ENCODE measurements at regions not wholly inside any gene's neighbourhood (a gene's known extent, or its start where the extent isn't known, plus 50 kb on each side); places are given as distances from the start of the nearest gene placed in this dataset.

DNA sequence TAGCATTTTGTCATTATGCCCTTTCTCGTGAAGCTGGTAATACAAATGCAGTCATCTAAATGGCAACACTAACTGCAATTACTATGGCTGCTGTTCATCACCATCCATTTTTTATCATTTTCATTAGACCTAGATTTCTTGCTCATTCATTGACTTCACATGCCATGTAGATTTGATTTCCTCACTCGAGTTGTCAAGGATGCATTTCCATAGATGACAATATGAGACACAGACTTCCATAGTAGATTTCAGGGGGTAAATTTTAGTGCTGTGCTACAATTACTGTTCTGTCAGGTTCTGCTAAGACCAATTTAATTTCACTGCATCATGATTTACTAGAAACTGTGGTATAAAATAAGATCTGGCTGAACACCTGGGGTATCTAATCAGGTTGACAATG, 589.2 kb downstream of the SEMA5A start:
- TF ChIP-seq, protein P1, sequence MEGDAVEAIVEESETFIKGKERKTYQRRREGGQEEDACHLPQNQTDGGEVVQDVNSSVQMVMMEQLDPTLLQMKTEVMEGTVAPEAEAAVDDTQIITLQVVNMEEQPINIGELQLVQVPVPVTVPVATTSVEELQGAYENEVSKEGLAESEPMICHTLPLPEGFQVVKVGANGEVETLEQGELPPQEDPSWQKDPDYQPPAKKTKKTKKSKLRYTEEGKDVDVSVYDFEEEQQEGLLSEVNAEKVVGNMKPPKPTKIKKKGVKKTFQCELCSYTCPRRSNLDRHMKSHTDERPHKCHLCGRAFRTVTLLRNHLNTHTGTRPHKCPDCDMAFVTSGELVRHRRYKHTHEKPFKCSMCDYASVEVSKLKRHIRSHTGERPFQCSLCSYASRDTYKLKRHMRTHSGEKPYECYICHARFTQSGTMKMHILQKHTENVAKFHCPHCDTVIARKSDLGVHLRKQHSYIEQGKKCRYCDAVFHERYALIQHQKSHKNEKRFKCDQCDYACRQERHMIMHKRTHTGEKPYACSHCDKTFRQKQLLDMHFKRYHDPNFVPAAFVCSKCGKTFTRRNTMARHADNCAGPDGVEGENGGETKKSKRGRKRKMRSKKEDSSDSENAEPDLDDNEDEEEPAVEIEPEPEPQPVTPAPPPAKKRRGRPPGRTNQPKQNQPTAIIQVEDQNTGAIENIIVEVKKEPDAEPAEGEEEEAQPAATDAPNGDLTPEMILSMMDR (conservative IDR thresholded peaks at IDR 0.05; ENCODE audit: control insufficient read depth, insufficient read depth, low read depth, low read length), result no peak
- no peak for DNase-seq (ENCODE audit: low read depth)

DNA sequence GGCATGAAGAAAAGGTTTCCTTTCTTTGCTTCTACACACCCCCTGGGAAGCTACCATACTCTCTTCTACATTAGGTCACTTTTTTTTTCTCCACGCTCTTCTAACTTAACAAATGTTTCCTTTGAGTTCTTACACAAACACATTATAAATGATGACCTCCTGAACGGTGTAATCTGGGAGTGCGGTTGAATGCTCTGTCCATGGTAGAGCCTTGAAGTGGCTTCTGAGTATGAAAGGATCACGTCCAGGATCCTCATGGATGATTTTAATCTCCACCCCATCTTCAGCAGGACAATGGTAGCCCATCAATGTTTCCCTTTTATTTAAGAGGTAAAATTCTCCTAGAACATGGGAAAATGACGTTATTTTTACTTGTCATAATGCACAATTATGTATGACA, 587.3 kb downstream of the SEMA5A start:
- no peak for DNase-seq (ENCODE audit: low read depth)
- TF ChIP-seq, protein P1 (conservative IDR thresholded peaks at IDR 0.05; ENCODE audit: control insufficient read depth, insufficient read depth, low read depth, low read length), result no peak
- H3K4me3 ChIP-seq (ENCODE audit: control insufficient read depth, low read depth, low read length), result no peak overlapping the region

More for the DNA sequence above, 589.2 kb downstream of the SEMA5A start:
- no peak overlapping the region for H3K4me3 ChIP-seq (ENCODE audit: control insufficient read depth, low read depth, low read length)

DNA sequence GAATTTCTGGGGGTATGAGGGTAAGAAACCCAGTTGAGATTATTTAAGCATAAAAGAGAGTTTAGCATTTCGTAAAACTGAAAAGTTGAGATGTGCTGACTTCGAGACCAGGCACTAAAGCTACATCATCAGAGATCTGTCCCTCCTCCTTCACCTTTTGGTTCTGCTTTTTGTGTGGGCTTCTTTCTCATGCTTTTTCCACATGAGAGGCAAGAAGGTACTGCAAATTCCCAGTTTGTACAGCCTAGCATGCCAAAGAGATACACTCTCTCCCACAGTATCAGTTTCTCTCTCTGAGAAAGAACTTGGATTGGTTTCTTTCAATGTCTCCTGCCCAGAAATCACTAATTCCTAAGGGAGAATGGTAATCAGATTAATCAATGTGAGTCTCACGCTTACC, 584.7 kb downstream of the SEMA5A start:
- no peak for DNase-seq (ENCODE audit: low read depth)
- TF ChIP-seq, protein P1 (conservative IDR thresholded peaks at IDR 0.05; ENCODE audit: control insufficient read depth, insufficient read depth, low read depth, low read length), result no peak
- no peak overlapping the region for H3K4me3 ChIP-seq (ENCODE audit: control insufficient read depth, low read depth, low read length)

DNA sequence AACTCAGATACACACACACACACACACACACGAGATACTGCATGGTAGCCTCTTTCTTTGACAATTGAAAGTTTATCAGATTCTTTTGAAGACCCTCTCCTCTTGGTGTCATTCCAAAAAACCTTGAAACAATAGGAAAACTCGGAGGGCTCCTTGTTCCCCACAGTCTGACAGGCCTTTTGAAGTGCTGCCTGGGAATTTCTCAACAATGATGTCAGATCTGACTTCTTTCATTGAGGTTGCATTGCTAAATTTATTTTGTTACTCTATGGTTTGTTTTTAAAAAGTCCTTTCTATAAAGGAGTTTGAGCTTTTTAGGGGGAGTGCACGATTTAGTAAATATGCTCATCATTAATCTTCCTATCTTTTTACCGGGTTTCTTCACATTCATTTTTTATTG, 583.9 kb downstream of the SEMA5A start:
- peak; percentile 38 for DNase-seq (ENCODE audit: low read depth)
- TF ChIP-seq, protein P1 (conservative IDR thresholded peaks at IDR 0.05; ENCODE audit: control insufficient read depth, insufficient read depth, low read depth, low read length), result no peak
- H3K4me3 ChIP-seq (ENCODE audit: control insufficient read depth, low read depth, low read length), result no peak overlapping the region

DNA sequence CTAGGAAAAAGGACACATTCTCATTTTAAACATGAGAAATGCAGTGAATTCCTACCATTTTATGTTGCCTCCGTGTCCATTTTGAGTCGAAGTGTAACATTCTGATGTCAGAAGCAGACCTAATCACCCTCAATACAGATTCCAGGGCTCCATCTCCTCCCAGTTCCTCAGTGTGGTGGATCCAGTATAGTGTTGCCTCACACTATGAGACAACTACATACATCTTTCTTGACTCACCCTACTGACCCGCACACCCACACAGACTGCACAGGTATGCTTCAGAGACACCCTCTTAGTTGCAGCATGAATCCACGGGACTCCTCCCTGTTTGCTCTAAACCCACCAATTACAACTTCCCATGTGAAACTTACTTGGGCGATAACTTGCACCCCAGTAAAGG, 564.9 kb downstream of the SEMA5A start:
- H3K4me3 ChIP-seq (ENCODE audit: control insufficient read depth, low read depth, low read length), result no peak overlapping the region
- peak; percentile 29 for DNase-seq (ENCODE audit: low read depth)
- TF ChIP-seq, protein P1 (conservative IDR thresholded peaks at IDR 0.05; ENCODE audit: control insufficient read depth, insufficient read depth, low read depth, low read length), result no peak

DNA sequence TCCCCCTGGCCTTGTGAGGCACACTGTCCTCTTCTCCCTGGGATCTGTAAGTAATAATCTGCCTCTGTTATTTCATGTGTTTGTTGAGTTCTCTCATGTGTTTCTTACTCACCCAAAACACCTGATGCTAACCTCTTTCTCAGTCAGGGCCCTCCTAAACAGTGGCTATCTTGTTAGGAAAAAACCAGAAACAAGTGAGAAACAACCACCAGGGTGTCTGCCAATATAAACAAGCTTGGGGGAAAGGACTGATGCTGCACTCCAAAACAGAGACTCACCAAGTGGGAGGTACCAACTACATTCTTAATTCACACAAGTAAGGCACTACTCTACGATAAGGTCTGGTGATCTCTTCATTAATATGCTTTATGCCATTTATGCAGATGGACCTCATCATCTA, 564.4 kb downstream of the SEMA5A start:
- peak; percentile 58 for DNase-seq (ENCODE audit: low read depth)
- TF ChIP-seq, protein P1 (conservative IDR thresholded peaks at IDR 0.05; ENCODE audit: control insufficient read depth, insufficient read depth, low read depth, low read length), result no peak
- no peak overlapping the region for H3K4me3 ChIP-seq (ENCODE audit: control insufficient read depth, low read depth, low read length)

DNA sequence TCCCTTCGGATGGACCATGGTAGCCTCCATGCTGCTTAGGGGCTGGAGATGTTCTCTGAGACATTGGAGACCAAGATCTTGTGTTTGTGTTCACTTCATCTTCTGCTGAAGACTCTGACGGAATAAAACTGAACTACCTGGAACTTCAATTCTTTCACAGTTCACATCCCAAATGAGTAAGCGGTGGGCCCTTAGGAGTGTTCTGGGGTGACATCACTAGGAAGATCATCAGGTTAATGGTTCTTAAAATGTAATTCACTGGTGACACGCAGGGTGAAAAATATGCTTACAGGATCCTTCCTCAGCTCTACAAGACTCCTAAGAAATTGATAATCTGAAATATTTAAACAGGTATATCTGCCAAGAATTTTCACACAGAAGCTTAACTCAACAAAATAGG, 561.5 kb downstream of the SEMA5A start:
- TF ChIP-seq, protein P1 (conservative IDR thresholded peaks at IDR 0.05; ENCODE audit: control insufficient read depth, insufficient read depth, low read depth, low read length), result no peak
- no peak for DNase-seq (ENCODE audit: low read depth)
- no peak overlapping the region for H3K4me3 ChIP-seq (ENCODE audit: control insufficient read depth, low read depth, low read length)

Data from fibroblast of mammary gland (primary cell).